Spleen (tissue), 7 donors: ENCODE measurements at regions not wholly inside any gene's neighbourhood (a gene's known extent, or its start where the extent isn't known, plus 50 kb on each side); places are given as distances from the start of the nearest gene placed in this dataset.

Source experiments
- CTCF ChIP-seq, 11 experiments: fragments of 200-600 bp in 7 of 11; fragments of 450-650 bp in 4 of 11; sonication (generic) in 4 of 11; IDR thresholded peaks in 8 of 11; conservative IDR thresholded peaks in 3 of 11; 1 replicate in 7 of 11; 2 replicates in 4 of 11; pipeline versions ENCODE4 v1.4.0 to v1.8.0; 2016 to 2021; ENCODE audit warnings: antibody characterized with exemption in 11 of 11, inconsistent platforms in 4 of 11, mild to moderate bottlenecking in 1 of 11
- POLR2A ChIP-seq, 3 donors: fragments of 450-650 bp; IDR thresholded peaks; one replicate each; pipeline ENCODE4 v1.5.1; 2017; ENCODE audit warnings: antibody characterized with exemption in 3 of 3, mild to moderate bottlenecking in 1 of 3
- donor health status: DM: no; HTN: no; CAD: no; lungs with moderate emphysema.
- donor health status: DM: no; HTN: no; CAD: no.
- donor health status: DM: no; HTN: no; CAD: no.

- TF ChIP-seq POLR2A (IDR thresholded peaks at IDR 0.05) (no peak), CTCF (IDR thresholded peaks at IDR 0.05 in 8 of 11, conservative IDR thresholded peaks at IDR 0.05 in 3 of 11) (no peak)
Observed at GRCh38 chr2:16952805-16953204, 287.2 kb upstream of the CYRIA start.
